AML-193 (cell line): ENCODE measurements at regions not wholly inside any gene's neighbourhood (a gene's known extent, or its start where the extent isn't known, plus 50 kb on each side); places are given as distances from the start of the nearest gene placed in this dataset.

ENCODE experiments used
- DNase-seq, 2 experiments: peaks; one replicate each; lab custom pipeline; 2025; lab: John Stamatoyannopoulos, UW

DNA sequence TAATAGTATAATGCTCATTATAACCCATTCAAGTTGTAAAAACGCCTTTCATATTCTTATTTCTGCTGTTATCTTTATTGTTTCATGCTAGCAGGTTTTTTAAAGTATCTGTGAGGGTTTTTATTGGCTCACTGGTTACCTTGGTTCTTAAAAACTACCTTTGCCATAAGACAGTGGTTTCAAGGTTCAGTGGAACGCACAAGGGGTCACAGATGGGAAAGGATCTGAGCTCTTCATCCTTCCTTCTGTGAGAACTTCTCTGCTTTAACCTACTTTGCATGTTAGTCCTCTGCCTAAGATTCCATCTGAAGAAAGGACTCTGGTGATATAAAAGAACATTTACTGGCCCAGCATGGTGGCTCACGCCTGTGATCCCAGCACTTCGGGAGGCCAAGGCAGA is 492.6 kb downstream of the CD83 start:
- DNase-seq: no peak

DNA sequence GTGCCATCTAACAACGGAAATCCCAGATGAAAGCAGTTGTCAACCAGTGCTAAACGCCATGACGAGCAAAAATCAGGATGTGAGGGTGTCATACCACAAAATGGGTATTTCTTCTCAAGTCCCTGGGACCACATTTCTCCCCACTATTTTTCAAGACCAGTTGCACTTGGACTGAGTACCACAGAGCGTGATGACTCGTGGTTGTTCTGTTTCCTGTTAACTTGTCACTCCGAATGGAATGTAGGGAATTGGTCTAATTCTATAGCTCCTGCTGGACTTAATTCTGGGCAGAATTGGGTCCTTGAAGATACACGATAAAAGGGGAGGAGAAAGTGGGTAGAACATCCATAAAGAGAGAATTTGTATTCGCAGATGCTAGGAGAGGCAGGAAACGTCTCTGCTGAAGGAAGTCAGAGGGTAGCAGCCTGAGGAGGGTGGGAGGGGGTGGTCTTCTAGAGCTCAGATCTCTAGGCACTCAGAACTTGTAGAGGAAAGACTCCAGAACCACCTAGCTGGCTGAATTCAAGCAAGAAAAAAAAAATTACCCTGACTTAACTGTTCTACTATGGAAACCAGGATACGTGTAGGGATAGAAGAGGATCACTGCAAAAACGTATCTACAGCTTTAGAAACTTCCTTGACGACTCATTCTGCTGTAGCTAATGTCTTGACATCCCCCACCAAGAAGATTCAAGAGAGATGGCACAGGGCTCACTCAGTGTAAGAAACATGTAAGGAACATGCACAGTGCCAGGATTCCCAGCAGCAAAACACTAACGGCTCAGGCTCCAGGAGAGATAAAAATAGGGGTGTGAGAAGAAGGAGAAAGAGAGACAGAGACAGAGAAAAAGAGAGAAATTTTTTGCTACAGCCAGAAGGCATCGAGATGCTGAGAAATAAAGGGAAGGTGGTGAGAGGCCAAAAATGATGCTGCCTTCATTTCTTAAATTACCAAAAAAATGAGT is 494.7 kb downstream of the CD83 start:
- no peak for DNase-seq

DNA sequence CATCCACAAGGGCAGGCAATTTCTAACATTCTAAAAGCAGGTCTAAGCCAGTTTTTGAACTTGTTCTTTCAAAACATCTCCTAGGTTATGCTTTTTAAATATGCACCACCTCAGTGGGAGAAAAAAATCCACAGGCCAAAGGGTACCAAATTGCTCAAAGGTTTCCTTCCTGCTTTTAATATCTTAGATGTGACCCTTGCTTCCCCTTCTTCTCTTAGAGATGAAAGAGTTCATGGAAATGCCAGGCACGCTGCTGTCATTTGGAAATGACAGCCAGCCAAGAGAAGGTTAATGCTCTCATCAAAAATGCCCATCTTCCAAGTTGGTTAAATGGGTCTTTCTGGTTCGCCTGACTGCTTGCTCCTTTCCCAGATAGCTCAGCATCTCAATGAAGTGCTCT is 497.1 kb downstream of the CD83 start:
- DNase-seq: peak; percentile 31 to 68

DNA sequence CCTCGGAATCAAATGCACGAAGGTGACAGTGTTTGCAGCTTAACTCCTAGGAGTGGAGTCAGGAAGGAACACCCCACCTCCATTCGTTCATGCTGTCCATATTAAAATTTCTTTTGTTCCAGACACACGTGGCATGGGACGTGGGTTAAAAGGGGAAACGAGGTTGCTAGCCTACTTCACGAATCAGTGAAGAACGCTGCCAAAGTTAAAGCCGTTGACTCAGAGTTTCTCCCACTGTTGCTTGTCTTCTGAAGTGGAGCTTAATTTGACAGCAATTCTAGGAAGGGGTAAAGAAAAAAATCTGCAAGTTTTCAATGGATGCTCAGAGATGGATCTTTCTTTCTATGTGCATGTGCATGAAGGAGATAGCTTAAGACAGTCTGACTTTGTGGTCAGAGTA is 499.1 kb downstream of the CD83 start:
- DNase-seq: no peak

- DNase-seq: no peak
These were observed 501.3 kb downstream of the CD83 start for GRCh38 chr6:14618759-14619418.

GRCh38 chr6:14619419-14619781 is 501.8 kb downstream of the CD83 start:
- DNase-seq: no peak

DNA sequence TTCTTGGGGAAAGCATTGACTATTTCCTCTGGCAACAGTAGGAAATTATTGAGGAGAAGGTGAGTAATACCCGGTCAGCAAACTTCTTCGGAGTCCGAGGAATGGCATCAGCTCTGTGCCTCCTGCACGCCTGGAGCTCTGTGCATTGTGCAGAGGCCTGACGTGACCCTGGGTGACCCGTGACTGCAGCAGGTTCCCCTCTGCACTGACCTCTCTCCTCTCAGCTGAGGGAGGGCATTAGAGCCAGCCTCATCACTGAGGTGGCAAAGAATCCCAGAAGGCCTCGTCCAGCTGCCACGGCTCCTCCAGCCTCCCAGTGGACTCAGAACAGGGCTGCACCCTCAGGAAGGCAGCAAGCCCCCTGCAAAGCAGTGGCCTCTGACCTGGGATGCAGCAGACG is 502.9 kb downstream of the CD83 start:
- no peak for DNase-seq

DNA sequence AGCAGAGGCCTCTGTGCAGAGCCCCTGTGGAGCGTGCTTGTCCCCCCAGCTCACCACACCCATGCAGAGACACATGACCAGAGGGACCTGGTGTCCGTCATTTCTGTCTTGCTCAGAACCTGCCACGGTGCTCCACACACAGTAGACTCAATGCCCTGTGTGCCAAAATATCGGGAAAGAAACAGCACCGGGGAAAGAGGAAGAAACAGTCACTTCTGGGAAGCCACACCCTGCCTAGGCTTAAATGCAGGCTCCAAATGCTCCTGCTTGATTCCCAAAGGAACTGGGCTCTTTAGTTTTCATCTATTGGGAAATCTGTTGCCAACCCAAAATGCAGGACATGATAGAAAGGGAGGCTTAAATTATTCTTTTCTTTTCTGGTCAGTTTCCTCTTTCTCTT is 503.9 kb downstream of the CD83 start:
- no peak for DNase-seq

GRCh38 chr6:14622085-14622484 is 504.5 kb downstream of the CD83 start:
- DNase-seq: no peak

- no peak for DNase-seq
These were observed 505.4 kb downstream of the CD83 start for GRCh38 chr6:14622909-14623505.

GRCh38 chr6:14625173-14625895 is 507.8 kb downstream of the CD83 start:
- no peak for DNase-seq

DNA sequence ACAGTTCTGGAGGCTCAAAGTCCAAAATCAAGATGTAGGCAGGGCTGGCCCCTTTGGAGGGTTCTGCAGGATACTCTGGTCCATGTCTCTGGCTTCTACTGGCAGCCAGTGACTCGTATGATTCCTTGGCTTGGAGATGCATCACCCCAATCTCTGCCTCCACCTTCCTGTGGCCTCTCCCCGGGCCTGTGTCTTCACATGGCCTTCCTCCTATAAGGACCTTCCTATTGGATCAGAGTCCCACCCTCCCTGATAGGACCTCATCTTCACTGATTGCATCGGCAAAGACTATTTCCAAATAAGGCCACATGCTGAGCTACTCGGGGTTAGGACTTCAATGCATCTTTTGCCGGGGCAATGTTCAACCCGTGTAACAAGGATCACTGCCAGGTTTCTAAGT is 509.0 kb downstream of the CD83 start:
- DNase-seq: no peak

DNA sequence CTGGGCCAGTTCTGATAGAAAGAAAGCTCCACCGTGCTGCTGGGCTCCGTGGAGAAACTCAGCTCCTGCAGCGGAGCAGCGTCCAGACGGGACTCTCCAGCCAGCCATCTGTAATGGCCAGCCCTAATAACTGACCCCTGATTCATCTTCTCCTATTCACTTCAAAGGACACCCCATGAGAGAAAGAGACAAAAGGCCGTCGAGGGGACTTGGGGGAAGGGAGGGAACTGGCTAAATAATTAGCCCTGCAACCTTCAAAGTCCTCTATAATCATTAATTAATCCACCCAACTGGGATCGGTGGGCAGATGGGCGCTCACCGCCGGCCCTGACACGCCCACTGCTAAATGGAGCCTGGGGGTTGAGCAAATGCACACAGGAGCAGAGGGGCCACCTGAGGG is 512.4 kb downstream of the CD83 start:
- DNase-seq: no peak

GRCh38 chr6:14633479-14633878 is 515.9 kb downstream of the CD83 start:
- DNase-seq: no peak

- no peak for DNase-seq
These were observed 516.5 kb downstream of the CD83 start for GRCh38 chr6:14634072-14634471.

DNA sequence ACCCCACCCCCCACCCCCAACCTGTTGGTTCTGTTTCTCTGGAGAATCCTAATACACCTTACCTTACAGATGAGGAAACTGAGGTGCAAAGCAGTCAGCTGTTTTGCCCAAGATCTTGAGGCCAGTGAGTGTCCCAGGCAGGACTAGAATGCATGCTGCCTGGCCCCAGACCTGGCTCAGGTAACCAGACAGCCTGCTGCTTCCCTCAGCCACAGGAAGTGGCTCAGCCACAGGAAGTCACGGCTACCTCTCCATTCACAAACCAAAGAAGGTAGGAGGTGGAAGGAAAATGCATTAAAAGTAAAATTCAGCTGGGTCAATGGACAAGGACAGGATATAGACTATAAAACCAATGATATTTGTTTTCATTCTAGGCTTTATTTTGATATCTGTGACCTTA is 517.6 kb downstream of the CD83 start:
- no peak for DNase-seq

DNA sequence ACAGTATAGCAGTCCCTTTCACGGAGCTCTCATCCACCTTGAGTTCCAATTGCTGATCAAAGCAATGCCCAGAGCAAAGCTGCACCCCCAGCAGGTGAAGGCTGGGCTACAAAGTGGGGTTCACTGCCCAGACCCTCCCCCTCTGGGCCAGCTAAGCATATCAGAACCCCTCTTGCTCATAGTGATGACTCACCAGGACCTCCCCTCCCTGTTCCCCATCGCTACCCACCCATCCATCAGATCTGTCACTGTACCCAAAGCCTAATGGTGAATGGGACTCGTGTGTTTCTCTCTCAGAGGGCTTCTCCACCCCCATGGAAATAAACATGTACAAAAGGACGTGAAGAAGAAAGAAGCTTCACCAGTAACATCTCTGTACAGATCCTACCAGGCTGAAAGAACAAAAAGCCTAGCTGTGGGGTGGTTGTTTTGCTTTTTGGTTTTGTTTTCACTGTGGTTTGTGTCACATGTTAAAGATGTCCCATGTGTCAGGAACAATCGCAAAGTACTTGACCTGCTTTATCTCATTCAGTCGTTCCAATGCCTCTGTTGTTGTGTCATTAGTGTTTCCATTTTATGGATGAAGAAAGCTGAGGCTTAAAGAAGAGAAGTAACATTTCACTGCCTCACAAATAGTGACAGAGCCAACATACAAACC is 518.5 kb downstream of the CD83 start:
- DNase-seq: no peak

- peak; percentile 57 to 65 for DNase-seq
These were observed 520.9 kb downstream of the CD83 start for GRCh38 chr6:14638435-14638905.

- peak; percentile 57 to 65 for DNase-seq
These were observed 521.6 kb downstream of the CD83 start for GRCh38 chr6:14638906-14639761.

DNA sequence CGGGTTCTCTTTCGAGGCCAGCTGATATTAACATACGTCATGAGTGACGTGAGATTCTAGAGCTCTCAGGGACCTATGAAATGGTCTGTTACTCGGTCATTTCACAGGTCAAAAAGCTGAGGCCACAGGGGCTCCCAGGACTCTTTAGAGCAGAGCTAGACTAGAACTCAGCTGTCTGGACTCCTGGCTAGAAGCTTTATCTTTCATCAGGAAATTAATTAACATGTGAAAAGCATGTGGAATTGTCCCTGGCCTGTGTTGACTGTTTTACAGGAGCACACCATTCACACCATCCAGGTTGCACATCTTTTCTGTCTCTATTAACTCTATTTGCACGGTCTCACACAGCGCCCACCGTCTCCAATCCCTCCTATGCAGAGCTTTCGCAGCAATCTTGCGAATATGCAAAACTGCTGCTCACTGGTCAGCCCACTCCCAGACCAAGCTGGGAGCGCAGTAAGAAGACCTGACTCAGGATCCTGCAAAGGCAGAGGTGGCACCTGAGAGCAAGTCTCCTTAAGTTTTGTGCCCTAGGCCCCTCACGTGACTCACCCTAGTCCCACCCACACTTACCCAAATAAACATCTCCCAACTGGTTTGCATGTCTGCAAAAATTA is 522.5 kb downstream of the CD83 start:
- DNase-seq: no peak
